Peyer's patch (tissue), 4 donors: ENCODE measurements at regions not wholly inside any gene's neighbourhood (a gene's known extent, or its start where the extent isn't known, plus 50 kb on each side); places are given as distances from the start of the nearest gene placed in this dataset.
"Not testable (repeated sequence)": the region's sequence is repeated elsewhere in the genome, so short reads cannot be mapped to it uniquely, and the experiment has no call there.

ENCODE experiments used
- DNase-seq, 3 donors: peaks; one replicate each; pipeline ENCODE4 v3.0.0-alpha.2; 2017 to 2019
- H3K27ac ChIP-seq, 4 donors: fragments of 200-600 bp; sonication (generic); one replicate each; pipeline ENCODE4 v1.5.1; 2016 to 2019
- H3K27me3 ChIP-seq, 2 donors: fragments of 200-600 bp; sonication (generic); one replicate each; pipeline ENCODE4 v1.5.1; 2019
- H3K36me3 ChIP-seq, 3 donors: fragments of 200-600 bp; sonication (generic); one replicate each; pipeline ENCODE4 v1.5.1; 2016 to 2019
- H3K4me1 ChIP-seq, 4 donors: fragments of 200-600 bp; sonication (generic); one replicate each; pipeline ENCODE4 v1.5.1; 2016 to 2019
- H3K4me3 ChIP-seq, 4 donors: fragments of 200-600 bp; sonication (generic); 1 replicate in 3 of 4; 2 replicates in 1 of 4; pipeline ENCODE4 v1.5.1; 2016 to 2019; ENCODE audit warnings: mild to moderate bottlenecking in 1 of 4
- H3K9me3 ChIP-seq, 4 donors: fragments of 200-600 bp; sonication (generic); one replicate each; pipeline ENCODE4 v1.5.1; 2016 to 2019; ENCODE audit warnings: mild to moderate bottlenecking in 1 of 4
- POLR2A ChIP-seq, 2 donors: fragments of 450-650 bp; IDR thresholded peaks; one replicate each; pipeline ENCODE4 v1.5.1; 2017; ENCODE audit warnings: antibody characterized with exemption in 2 of 2, mild to moderate bottlenecking in 2 of 2, moderate library complexity in 2 of 2
- TF ChIP-seq, protein P1 (sequence below), 6 experiments: fragments of 450-650 bp in 4 of 6; fragments of 200-600 bp in 2 of 6; sonication (generic) in 1 of 6; IDR thresholded peaks; one replicate each; pipeline ENCODE4 v1.5.1; 2017 to 2019; ENCODE audit warnings: antibody characterized with exemption in 6 of 6, mild to moderate bottlenecking in 3 of 6, moderate library complexity in 1 of 6

DNA sequence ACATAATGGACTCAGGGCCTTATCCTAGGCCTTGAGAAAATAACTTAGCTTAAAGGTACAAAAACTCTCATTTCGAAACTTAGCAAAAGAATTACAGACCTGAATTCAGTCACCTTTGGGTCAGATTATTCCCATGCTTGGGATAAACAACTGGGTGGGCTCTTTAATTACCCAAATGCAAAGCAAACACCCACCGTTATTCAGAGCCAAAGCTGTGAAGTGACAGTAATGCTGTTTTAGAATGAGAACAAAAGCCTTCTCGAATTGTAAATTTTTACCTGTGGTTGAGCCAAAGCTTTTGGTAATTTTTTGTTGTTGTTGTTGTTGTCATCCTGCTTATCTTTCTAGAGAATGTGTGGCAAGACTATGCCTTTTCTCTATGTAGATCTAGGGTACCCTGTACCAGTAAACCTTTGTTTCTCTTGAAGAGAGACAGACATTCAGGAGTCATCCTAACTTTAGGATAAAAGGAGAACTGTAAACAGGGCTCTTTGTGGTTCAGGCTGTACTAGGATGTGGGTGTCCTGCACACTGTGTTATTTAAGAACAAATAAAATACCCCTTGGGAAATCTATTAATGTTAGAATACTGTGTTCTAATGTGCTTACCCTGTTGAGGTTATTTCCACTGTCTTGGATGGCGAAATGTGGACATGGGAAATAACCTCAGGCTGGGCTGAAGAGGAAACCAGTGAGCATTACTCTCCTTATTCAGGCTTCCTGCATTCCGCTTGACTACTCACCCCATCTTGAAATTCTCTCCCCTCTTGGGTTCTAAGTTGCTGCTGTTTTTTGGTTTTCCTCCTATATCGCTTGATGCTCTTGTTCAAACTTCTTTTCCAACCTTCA, 480.7 kb downstream of the CD83 start:
- Histone ChIP-seq H3K4me3 (no peak overlapping the region), H3K36me3 (no peaks in the 10 kb centered on the region), H3K27me3 (no peaks in the 10 kb centered on the region), H3K9me3 (no peaks in the 10 kb centered on the region), H3K27ac (no peak overlapping the region), H3K4me1 (no peaks in the 10 kb centered on the region)
- TF ChIP-seq POLR2A (IDR thresholded peaks at IDR 0.05): no peak
- TF ChIP-seq, protein P1, sequence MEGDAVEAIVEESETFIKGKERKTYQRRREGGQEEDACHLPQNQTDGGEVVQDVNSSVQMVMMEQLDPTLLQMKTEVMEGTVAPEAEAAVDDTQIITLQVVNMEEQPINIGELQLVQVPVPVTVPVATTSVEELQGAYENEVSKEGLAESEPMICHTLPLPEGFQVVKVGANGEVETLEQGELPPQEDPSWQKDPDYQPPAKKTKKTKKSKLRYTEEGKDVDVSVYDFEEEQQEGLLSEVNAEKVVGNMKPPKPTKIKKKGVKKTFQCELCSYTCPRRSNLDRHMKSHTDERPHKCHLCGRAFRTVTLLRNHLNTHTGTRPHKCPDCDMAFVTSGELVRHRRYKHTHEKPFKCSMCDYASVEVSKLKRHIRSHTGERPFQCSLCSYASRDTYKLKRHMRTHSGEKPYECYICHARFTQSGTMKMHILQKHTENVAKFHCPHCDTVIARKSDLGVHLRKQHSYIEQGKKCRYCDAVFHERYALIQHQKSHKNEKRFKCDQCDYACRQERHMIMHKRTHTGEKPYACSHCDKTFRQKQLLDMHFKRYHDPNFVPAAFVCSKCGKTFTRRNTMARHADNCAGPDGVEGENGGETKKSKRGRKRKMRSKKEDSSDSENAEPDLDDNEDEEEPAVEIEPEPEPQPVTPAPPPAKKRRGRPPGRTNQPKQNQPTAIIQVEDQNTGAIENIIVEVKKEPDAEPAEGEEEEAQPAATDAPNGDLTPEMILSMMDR (IDR thresholded peaks at IDR 0.05): no peak
- no peak for DNase-seq

DNA sequence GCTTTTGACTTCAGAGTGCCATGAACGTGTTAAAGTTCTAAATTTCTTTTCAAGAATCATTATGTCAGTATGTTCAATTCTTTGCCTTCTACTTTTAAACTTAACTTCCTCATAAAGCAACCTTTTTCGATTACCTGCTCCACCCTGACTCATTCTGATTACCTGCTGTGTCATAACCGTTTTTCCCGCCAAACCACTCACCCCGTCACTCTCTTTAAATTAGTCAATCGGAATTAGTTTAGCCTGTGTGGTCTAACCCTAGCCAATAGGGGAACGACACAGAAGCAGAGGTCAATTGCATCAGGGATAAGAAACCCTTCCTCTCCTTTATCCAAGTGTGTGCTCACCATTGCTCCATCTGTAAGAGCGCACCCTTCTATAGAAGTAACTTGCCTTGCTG, 482.7 kb downstream of the CD83 start:
- not testable (repeated sequence) for DNase-seq, H3K27me3 ChIP-seq, H3K9me3 ChIP-seq, H3K4me3 ChIP-seq, H3K4me1 ChIP-seq, H3K27ac ChIP-seq, H3K36me3 ChIP-seq

DNA sequence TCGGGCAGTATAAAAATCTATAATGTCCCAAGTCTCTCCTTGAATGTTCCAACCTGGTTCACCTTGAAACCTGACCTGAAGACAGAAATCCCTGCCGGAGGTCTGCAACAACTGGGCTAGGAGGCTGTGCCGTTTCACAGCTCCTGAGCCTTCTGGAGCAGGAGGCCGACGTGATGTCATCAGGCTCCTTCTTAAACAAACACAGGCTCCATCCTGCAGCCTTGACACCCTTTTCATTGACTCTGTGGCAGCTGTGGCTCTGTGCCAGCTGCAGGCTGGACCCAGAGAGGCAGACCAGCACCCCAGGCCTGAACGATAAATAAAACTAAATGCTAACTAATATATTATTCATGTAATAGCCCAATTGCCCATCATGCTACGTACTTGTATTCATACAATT, 483.9 kb downstream of the CD83 start:
- H3K4me3 ChIP-seq: no peak overlapping the region
- H3K4me1 ChIP-seq: no peaks in the 10 kb centered on the region
- H3K9me3 ChIP-seq: no peaks in the 10 kb centered on the region
- TF ChIP-seq POLR2A (IDR thresholded peaks at IDR 0.05): no peak
- TF ChIP-seq, protein P1 (IDR thresholded peaks at IDR 0.05): no peak
- no peaks in the 10 kb centered on the region for H3K36me3 ChIP-seq
- no peaks in the 10 kb centered on the region for H3K27me3 ChIP-seq
- no peak for DNase-seq
- H3K27ac ChIP-seq: no peak overlapping the region

DNA sequence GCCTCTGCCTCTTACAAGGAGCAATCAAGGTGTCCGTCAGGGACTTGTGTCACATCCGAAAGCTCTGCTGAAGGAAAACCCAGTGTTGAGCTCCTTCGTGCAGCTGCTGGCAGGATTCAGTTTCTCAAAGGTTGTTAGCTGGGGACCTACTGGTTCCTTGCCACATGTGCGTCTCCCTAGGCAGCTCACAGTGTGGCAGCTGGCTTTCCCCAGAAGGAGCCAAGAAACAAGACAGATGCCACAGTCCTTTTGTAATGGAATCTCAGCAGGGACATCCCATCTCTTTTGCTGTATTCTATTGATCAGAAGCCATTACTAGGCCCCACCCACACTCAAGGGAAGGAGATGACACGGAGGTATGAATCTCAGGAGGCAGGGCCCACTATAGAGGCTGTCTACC, 488.8 kb downstream of the CD83 start:
- DNase-seq: no peak
- Histone ChIP-seq H3K27ac (no peak overlapping the region), H3K27me3 (no peaks in the 10 kb centered on the region), H3K36me3 (no peaks in the 10 kb centered on the region), H3K9me3 (no peaks in the 10 kb centered on the region), H3K4me1 (no peaks in the 10 kb centered on the region), H3K4me3 (no peak overlapping the region)
- no peak for TF ChIP-seq POLR2A (IDR thresholded peaks at IDR 0.05)
- TF ChIP-seq, protein P1 (IDR thresholded peaks at IDR 0.05): no peak

DNA sequence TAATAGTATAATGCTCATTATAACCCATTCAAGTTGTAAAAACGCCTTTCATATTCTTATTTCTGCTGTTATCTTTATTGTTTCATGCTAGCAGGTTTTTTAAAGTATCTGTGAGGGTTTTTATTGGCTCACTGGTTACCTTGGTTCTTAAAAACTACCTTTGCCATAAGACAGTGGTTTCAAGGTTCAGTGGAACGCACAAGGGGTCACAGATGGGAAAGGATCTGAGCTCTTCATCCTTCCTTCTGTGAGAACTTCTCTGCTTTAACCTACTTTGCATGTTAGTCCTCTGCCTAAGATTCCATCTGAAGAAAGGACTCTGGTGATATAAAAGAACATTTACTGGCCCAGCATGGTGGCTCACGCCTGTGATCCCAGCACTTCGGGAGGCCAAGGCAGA, 492.6 kb downstream of the CD83 start:
- Histone ChIP-seq H3K4me3 (no peak overlapping the region), H3K27ac (no peak overlapping the region), H3K9me3 (no peaks in the 10 kb centered on the region), H3K27me3 (no peaks in the 10 kb centered on the region), H3K36me3 (no peaks in the 10 kb centered on the region), H3K4me1 (no peaks in the 10 kb centered on the region)
- no peak for TF ChIP-seq POLR2A (IDR thresholded peaks at IDR 0.05)
- TF ChIP-seq, protein P1 (IDR thresholded peaks at IDR 0.05): no peak
- no peak for DNase-seq

DNA sequence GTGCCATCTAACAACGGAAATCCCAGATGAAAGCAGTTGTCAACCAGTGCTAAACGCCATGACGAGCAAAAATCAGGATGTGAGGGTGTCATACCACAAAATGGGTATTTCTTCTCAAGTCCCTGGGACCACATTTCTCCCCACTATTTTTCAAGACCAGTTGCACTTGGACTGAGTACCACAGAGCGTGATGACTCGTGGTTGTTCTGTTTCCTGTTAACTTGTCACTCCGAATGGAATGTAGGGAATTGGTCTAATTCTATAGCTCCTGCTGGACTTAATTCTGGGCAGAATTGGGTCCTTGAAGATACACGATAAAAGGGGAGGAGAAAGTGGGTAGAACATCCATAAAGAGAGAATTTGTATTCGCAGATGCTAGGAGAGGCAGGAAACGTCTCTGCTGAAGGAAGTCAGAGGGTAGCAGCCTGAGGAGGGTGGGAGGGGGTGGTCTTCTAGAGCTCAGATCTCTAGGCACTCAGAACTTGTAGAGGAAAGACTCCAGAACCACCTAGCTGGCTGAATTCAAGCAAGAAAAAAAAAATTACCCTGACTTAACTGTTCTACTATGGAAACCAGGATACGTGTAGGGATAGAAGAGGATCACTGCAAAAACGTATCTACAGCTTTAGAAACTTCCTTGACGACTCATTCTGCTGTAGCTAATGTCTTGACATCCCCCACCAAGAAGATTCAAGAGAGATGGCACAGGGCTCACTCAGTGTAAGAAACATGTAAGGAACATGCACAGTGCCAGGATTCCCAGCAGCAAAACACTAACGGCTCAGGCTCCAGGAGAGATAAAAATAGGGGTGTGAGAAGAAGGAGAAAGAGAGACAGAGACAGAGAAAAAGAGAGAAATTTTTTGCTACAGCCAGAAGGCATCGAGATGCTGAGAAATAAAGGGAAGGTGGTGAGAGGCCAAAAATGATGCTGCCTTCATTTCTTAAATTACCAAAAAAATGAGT, 494.7 kb downstream of the CD83 start:
- Histone ChIP-seq H3K36me3 (no peaks in the 10 kb centered on the region), H3K9me3 (no peaks in the 10 kb centered on the region), H3K4me3 (no peak overlapping the region), H3K27ac (no peak overlapping the region), H3K27me3 (no peaks in the 10 kb centered on the region), H3K4me1 (no peaks in the 10 kb centered on the region)
- TF ChIP-seq, protein P1 (IDR thresholded peaks at IDR 0.05): no peak
- TF ChIP-seq POLR2A (IDR thresholded peaks at IDR 0.05): no peak
- no peak for DNase-seq
